ENCODE measurements at regions not wholly inside any gene's neighbourhood (a gene's known extent, or its start where the extent isn't known, plus 50 kb on each side); places are given as distances from the start of the nearest gene placed in this dataset.

DNA sequence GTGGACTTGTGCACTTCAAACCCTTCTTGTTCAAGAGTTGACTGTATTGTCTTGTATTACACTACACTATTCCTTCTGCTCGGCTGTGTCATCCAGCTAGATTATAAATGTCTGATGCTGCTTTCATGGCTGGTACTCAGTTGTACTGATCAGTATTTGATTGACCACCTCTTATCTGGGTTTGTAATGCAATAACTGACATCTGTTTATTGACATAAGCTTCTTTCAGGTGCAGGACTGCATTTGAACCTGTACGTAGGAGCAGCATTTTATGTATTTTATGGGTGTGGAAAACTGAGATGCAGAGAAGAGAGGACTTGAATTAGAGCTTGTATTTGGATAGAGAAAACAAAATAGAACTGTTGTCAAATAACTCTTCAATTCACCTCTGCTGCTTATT is 309.2 kb downstream of the FGF9 start:
- TF ChIP-seq, protein P1, sequence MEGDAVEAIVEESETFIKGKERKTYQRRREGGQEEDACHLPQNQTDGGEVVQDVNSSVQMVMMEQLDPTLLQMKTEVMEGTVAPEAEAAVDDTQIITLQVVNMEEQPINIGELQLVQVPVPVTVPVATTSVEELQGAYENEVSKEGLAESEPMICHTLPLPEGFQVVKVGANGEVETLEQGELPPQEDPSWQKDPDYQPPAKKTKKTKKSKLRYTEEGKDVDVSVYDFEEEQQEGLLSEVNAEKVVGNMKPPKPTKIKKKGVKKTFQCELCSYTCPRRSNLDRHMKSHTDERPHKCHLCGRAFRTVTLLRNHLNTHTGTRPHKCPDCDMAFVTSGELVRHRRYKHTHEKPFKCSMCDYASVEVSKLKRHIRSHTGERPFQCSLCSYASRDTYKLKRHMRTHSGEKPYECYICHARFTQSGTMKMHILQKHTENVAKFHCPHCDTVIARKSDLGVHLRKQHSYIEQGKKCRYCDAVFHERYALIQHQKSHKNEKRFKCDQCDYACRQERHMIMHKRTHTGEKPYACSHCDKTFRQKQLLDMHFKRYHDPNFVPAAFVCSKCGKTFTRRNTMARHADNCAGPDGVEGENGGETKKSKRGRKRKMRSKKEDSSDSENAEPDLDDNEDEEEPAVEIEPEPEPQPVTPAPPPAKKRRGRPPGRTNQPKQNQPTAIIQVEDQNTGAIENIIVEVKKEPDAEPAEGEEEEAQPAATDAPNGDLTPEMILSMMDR (IDR thresholded peaks at IDR 0.05): no peak
- no peak for TF ChIP-seq POLR2A (IDR thresholded peaks at IDR 0.05)
